ENCODE measurements at regions not wholly inside any gene's neighbourhood (a gene's known extent, or its start where the extent isn't known, plus 50 kb on each side); places are given as distances from the start of the nearest gene placed in this dataset.

GRCh38 chr3:81237181-81237580 is 524.3 kb downstream of the GBE1 start:
- Histone ChIP-seq H2AFZ (ENCODE audit: low read length) (no peak overlapping the region), H3K9ac (ENCODE audit: low read length) (no peak overlapping the region), H3K9me3 (ENCODE audit: low read length) (no peaks in the 10 kb centered on the region), H3K27ac (ENCODE audit: low read length) (no peak overlapping the region), H4K20me1 (ENCODE audit: insufficient read depth, low read depth, low read length) (no peaks in the 10 kb centered on the region), H3K79me2 (ENCODE audit: low read length) (no peaks in the 10 kb centered on the region), H3K36me3 (ENCODE audit: insufficient read depth, low read length) (no peaks in the 10 kb centered on the region), H3K4me3 (ENCODE audit: low read length) (no peak overlapping the region), H3K9me2 (replicated peaks; ENCODE audit: insufficient read depth, low read length) (no peaks in the 10 kb centered on the region), H3K27me3 (ENCODE audit: low read length) (no peaks in the 10 kb centered on the region), H3K4me2 (ENCODE audit: low read depth, low read length, poor library complexity, severe bottlenecking) (no peak overlapping the region), H3K4me1 (ENCODE audit: low read length) (no peaks in the 10 kb centered on the region)
- DNase-seq, result no peak

- DNase-seq, result peak; percentile 55
- Histone ChIP-seq H3K79me2 (ENCODE audit: low read length) (no peaks in the 10 kb centered on the region), H4K20me1 (ENCODE audit: insufficient read depth, low read depth, low read length) (no peaks in the 10 kb centered on the region), H3K36me3 (ENCODE audit: insufficient read depth, low read length) (no peaks in the 10 kb centered on the region), H3K4me3 (ENCODE audit: low read length) (no peak overlapping the region), H3K9me2 (replicated peaks; ENCODE audit: insufficient read depth, low read length) (no peaks in the 10 kb centered on the region), H3K27me3 (ENCODE audit: low read length) (no peaks in the 10 kb centered on the region), H3K4me2 (ENCODE audit: low read depth, low read length, poor library complexity, severe bottlenecking) (no peak overlapping the region), H3K27ac (ENCODE audit: low read length) (no peak overlapping the region), H2AFZ (ENCODE audit: low read length) (no peak overlapping the region), H3K4me1 (ENCODE audit: low read length) (no peaks in the 10 kb centered on the region), H3K9me3 (ENCODE audit: low read length) (no peaks in the 10 kb centered on the region), H3K9ac (ENCODE audit: low read length) (no peak overlapping the region)
Measured at GRCh38 chr3:81218023-81218422, 543.4 kb downstream of the GBE1 start.

DNA sequence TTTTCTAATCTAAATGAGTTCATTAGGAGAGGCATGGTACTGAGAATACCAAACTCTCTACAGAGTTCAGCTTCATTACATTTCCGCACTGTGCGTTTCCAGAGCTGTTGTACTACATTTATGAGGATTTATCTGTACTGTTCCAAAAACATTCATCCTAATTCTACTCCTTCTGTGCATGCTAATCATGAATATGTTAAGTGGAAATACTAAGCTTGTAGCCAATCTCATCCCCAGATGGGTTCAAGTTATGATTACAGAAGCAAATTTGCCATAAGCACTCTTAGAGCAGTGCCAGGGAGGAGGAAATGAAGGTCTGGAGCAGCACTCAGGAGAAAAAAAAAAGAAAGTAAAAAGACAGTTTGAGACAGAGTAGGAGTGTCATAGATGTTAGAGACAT is 544.3 kb downstream of the GBE1 start:
- no peaks in the 10 kb centered on the region for H3K36me3 ChIP-seq (ENCODE audit: insufficient read depth, low read length)
- H2AFZ ChIP-seq (ENCODE audit: low read length), result no peak overlapping the region
- H3K79me2 ChIP-seq (ENCODE audit: low read length), result no peaks in the 10 kb centered on the region

DNA sequence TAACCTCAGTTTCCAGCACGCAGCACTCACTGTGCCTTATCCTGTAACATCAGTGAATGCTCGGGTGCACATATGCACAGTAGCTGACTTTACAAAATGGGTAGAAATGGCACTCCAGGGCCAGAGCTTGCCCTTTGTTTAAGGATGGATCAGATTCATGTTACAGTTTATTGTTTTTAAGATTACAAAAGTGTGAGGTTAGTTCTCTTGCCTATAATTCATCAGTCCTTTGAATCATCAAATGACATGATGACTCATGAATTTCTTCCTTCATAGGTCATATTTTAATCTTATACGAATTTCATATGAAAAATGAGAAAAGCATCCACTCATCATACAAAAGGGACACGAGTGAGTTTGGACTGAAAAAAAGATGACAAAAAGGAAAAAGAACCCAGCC is 545.3 kb downstream of the GBE1 start:
- no peaks in the 10 kb centered on the region for H3K9me3 ChIP-seq (ENCODE audit: low read length)
- H4K20me1 ChIP-seq (ENCODE audit: insufficient read depth, low read depth, low read length), result no peaks in the 10 kb centered on the region
- no peak overlapping the region for H3K27ac ChIP-seq (ENCODE audit: low read length)
- no peak overlapping the region for H3K9ac ChIP-seq (ENCODE audit: low read length)
- H3K9me2 ChIP-seq (replicated peaks; ENCODE audit: insufficient read depth, low read length), result no peaks in the 10 kb centered on the region
- no peaks in the 10 kb centered on the region for H3K36me3 ChIP-seq (ENCODE audit: insufficient read depth, low read length)
- DNase-seq, result no peak
- no peaks in the 10 kb centered on the region for H3K79me2 ChIP-seq (ENCODE audit: low read length)
- H2AFZ ChIP-seq (ENCODE audit: low read length), result no peak overlapping the region
- no peak overlapping the region for H3K4me3 ChIP-seq (ENCODE audit: low read length)
- H3K27me3 ChIP-seq (ENCODE audit: low read length), result no peaks in the 10 kb centered on the region
- no peaks in the 10 kb centered on the region for H3K4me1 ChIP-seq (ENCODE audit: low read length)
- H3K4me2 ChIP-seq (ENCODE audit: low read depth, low read length, poor library complexity, severe bottlenecking), result no peak overlapping the region

More for the DNA sequence above, 544.3 kb downstream of the GBE1 start:
- no peak overlapping the region for H3K9ac ChIP-seq (ENCODE audit: low read length)
- H3K4me2 ChIP-seq (ENCODE audit: low read depth, low read length, poor library complexity, severe bottlenecking), result no peak overlapping the region
- H4K20me1 ChIP-seq (ENCODE audit: insufficient read depth, low read depth, low read length), result no peaks in the 10 kb centered on the region
- no peak overlapping the region for H3K27ac ChIP-seq (ENCODE audit: low read length)
- no peaks in the 10 kb centered on the region for H3K27me3 ChIP-seq (ENCODE audit: low read length)
- H3K4me1 ChIP-seq (ENCODE audit: low read length), result no peaks in the 10 kb centered on the region
- no peaks in the 10 kb centered on the region for H3K9me3 ChIP-seq (ENCODE audit: low read length)
- DNase-seq, result no peak
- no peak overlapping the region for H3K4me3 ChIP-seq (ENCODE audit: low read length)
- H3K9me2 ChIP-seq (replicated peaks; ENCODE audit: insufficient read depth, low read length), result no peaks in the 10 kb centered on the region

GRCh38 chr3:81214631-81215030 is 546.8 kb downstream of the GBE1 start:
- no peaks in the 10 kb centered on the region for H3K4me1 ChIP-seq (ENCODE audit: low read length)
- no peaks in the 10 kb centered on the region for H3K9me2 ChIP-seq (replicated peaks; ENCODE audit: insufficient read depth, low read length)
- H3K36me3 ChIP-seq (ENCODE audit: insufficient read depth, low read length), result no peaks in the 10 kb centered on the region
- H3K9me3 ChIP-seq (ENCODE audit: low read length), result no peaks in the 10 kb centered on the region
- H3K9ac ChIP-seq (ENCODE audit: low read length), result no peak overlapping the region
- no peaks in the 10 kb centered on the region for H3K27me3 ChIP-seq (ENCODE audit: low read length)
- no peaks in the 10 kb centered on the region for H4K20me1 ChIP-seq (ENCODE audit: insufficient read depth, low read depth, low read length)
- no peaks in the 10 kb centered on the region for H3K79me2 ChIP-seq (ENCODE audit: low read length)
- no peak overlapping the region for H3K4me3 ChIP-seq (ENCODE audit: low read length)
- H2AFZ ChIP-seq (ENCODE audit: low read length), result no peak overlapping the region
- no peak for DNase-seq
- H3K27ac ChIP-seq (ENCODE audit: low read length), result no peak overlapping the region
- no peak overlapping the region for H3K4me2 ChIP-seq (ENCODE audit: low read depth, low read length, poor library complexity, severe bottlenecking)

DNA sequence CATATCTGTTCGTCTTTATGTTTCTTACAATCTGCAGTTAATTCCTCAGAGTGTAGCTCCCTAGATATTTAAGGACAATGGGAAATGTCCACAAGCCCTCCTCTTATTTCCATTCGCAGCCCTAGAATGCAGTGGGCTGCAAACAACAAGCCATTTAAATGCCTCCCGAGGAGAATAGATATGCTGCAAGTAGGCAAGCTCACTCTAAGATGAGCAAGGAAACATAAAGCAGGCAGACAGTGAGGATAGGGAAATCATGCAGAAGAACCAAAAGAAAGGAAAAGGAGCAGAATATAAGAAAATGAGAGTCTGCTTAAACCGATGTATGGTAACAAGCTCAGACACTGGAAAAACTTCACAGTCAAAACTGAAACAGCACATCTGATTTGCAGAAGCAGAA is 561.9 kb downstream of the GBE1 start:
- Histone ChIP-seq H3K27me3 (ENCODE audit: low read length) (no peaks in the 10 kb centered on the region), H3K36me3 (ENCODE audit: insufficient read depth, low read length) (no peaks in the 10 kb centered on the region), H4K20me1 (ENCODE audit: insufficient read depth, low read depth, low read length) (no peaks in the 10 kb centered on the region), H3K27ac (ENCODE audit: low read length) (no peak overlapping the region), H3K4me2 (ENCODE audit: low read depth, low read length, poor library complexity, severe bottlenecking) (no peak overlapping the region), H3K9me3 (ENCODE audit: low read length) (no peaks in the 10 kb centered on the region), H3K4me1 (ENCODE audit: low read length) (no peaks in the 10 kb centered on the region), H3K4me3 (ENCODE audit: low read length) (no peak overlapping the region), H3K9me2 (replicated peaks; ENCODE audit: insufficient read depth, low read length) (no peaks in the 10 kb centered on the region), H2AFZ (ENCODE audit: low read length) (no peak overlapping the region), H3K9ac (ENCODE audit: low read length) (no peak overlapping the region), H3K79me2 (ENCODE audit: low read length) (no peaks in the 10 kb centered on the region)
- DNase-seq, result no peak

- H3K4me2 ChIP-seq (ENCODE audit: low read depth, low read length, poor library complexity, severe bottlenecking), result no peak overlapping the region
- H3K4me1 ChIP-seq (ENCODE audit: low read length), result no peaks in the 10 kb centered on the region
- H3K9me2 ChIP-seq (replicated peaks; ENCODE audit: insufficient read depth, low read length), result no peaks in the 10 kb centered on the region
- no peaks in the 10 kb centered on the region for H3K27me3 ChIP-seq (ENCODE audit: low read length)
- no peak overlapping the region for H3K27ac ChIP-seq (ENCODE audit: low read length)
- DNase-seq, result no peak
- no peaks in the 10 kb centered on the region for H3K36me3 ChIP-seq (ENCODE audit: insufficient read depth, low read length)
- no peak overlapping the region for H2AFZ ChIP-seq (ENCODE audit: low read length)
- H3K4me3 ChIP-seq (ENCODE audit: low read length), result no peak overlapping the region
- no peak overlapping the region for H3K9ac ChIP-seq (ENCODE audit: low read length)
- H4K20me1 ChIP-seq (ENCODE audit: insufficient read depth, low read depth, low read length), result no peaks in the 10 kb centered on the region
- no peaks in the 10 kb centered on the region for H3K79me2 ChIP-seq (ENCODE audit: low read length)
- H3K9me3 ChIP-seq (ENCODE audit: low read length), result no peaks in the 10 kb centered on the region
Measured at GRCh38 chr3:81198756-81199155, 562.7 kb downstream of the GBE1 start.

DNA sequence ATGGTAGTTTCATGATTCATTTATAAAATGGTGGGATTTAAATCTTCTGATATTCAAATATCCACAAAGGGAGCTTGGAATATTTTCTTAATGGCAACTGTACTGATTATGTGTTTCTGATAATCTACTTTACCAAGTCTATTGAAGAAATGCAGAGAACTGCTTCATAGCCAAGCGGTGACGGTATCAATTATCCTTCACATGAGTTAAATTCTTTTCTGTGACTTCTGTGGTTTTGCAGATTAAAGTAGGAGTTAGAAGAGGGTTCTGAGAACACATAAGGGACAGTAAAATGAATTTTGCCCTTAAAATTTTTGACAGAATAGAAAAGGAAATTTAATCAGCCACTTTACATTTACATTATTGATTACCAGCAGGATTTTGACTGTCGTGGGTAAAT is 563.2 kb downstream of the GBE1 start:
- Histone ChIP-seq H3K79me2 (ENCODE audit: low read length) (no peaks in the 10 kb centered on the region), H2AFZ (ENCODE audit: low read length) (no peak overlapping the region), H3K27me3 (ENCODE audit: low read length) (no peaks in the 10 kb centered on the region), H3K9me2 (replicated peaks; ENCODE audit: insufficient read depth, low read length) (no peaks in the 10 kb centered on the region), H3K36me3 (ENCODE audit: insufficient read depth, low read length) (no peaks in the 10 kb centered on the region), H3K9me3 (ENCODE audit: low read length) (no peaks in the 10 kb centered on the region), H3K4me3 (ENCODE audit: low read length) (no peak overlapping the region), H3K27ac (ENCODE audit: low read length) (no peak overlapping the region), H3K4me1 (ENCODE audit: low read length) (no peaks in the 10 kb centered on the region), H3K4me2 (ENCODE audit: low read depth, low read length, poor library complexity, severe bottlenecking) (no peak overlapping the region), H3K9ac (ENCODE audit: low read length) (no peak overlapping the region), H4K20me1 (ENCODE audit: insufficient read depth, low read depth, low read length) (no peaks in the 10 kb centered on the region)
- DNase-seq, result no peak

GRCh38 chr3:81197386-81197785 is 564.1 kb downstream of the GBE1 start:
- H3K79me2 ChIP-seq (ENCODE audit: low read length), result no peaks in the 10 kb centered on the region
- no peaks in the 10 kb centered on the region for H3K36me3 ChIP-seq (ENCODE audit: insufficient read depth, low read length)
- H3K4me2 ChIP-seq (ENCODE audit: low read depth, low read length, poor library complexity, severe bottlenecking), result no peak overlapping the region
- H3K9me2 ChIP-seq (replicated peaks; ENCODE audit: insufficient read depth, low read length), result no peaks in the 10 kb centered on the region
- H3K27me3 ChIP-seq (ENCODE audit: low read length), result no peaks in the 10 kb centered on the region
- H2AFZ ChIP-seq (ENCODE audit: low read length), result no peak overlapping the region
- no peaks in the 10 kb centered on the region for H4K20me1 ChIP-seq (ENCODE audit: insufficient read depth, low read depth, low read length)
- H3K9ac ChIP-seq (ENCODE audit: low read length), result no peak overlapping the region
- no peak overlapping the region for H3K27ac ChIP-seq (ENCODE audit: low read length)
- H3K4me3 ChIP-seq (ENCODE audit: low read length), result no peak overlapping the region
- H3K9me3 ChIP-seq (ENCODE audit: low read length), result no peaks in the 10 kb centered on the region
- no peak for DNase-seq
- no peaks in the 10 kb centered on the region for H3K4me1 ChIP-seq (ENCODE audit: low read length)
